ENCODE measurements at regions not wholly inside any gene's neighbourhood (a gene's known extent, or its start where the extent isn't known, plus 50 kb on each side); places are given as distances from the start of the nearest gene placed in this dataset.

GRCh38 chr6:147892476-147892875, 384.0 kb downstream of the SAMD5 start:
- no peak for TF ChIP-seq ZFX (IDR thresholded peaks at IDR 0.05; ENCODE audit: borderline replicate concordance)
- TF ChIP-seq, protein P1, sequence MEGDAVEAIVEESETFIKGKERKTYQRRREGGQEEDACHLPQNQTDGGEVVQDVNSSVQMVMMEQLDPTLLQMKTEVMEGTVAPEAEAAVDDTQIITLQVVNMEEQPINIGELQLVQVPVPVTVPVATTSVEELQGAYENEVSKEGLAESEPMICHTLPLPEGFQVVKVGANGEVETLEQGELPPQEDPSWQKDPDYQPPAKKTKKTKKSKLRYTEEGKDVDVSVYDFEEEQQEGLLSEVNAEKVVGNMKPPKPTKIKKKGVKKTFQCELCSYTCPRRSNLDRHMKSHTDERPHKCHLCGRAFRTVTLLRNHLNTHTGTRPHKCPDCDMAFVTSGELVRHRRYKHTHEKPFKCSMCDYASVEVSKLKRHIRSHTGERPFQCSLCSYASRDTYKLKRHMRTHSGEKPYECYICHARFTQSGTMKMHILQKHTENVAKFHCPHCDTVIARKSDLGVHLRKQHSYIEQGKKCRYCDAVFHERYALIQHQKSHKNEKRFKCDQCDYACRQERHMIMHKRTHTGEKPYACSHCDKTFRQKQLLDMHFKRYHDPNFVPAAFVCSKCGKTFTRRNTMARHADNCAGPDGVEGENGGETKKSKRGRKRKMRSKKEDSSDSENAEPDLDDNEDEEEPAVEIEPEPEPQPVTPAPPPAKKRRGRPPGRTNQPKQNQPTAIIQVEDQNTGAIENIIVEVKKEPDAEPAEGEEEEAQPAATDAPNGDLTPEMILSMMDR (IDR thresholded peaks at IDR 0.05): no peak
- H3K27ac ChIP-seq: no peak overlapping the region

DNA sequence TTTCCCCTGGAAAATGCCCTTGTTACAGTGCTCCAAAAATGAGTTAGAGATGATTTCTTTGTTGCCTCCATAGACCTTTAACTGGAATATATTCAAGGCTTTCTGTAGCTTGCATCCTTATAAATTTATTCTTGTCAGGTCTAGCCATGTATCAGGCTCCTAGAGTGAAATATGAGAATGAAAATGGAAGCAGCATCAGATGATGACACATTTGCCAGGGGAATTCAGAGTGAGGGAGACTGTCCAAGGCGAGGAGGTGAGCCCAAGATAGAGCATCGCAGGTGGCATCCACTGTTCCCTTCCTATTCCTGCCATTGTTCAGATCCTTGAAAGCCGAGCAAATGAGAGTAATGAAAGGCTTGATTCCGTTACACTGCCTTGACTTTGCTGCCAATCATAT, 386.8 kb downstream of the SAMD5 start:
- TF ChIP-seq ZFX (IDR thresholded peaks at IDR 0.05; ENCODE audit: borderline replicate concordance): no peak
- TF ChIP-seq, protein P1 (IDR thresholded peaks at IDR 0.05): no peak
- no peak overlapping the region for H3K27ac ChIP-seq

- H3K27ac ChIP-seq: no peak overlapping the region
- no peak for TF ChIP-seq ZFX (IDR thresholded peaks at IDR 0.05; ENCODE audit: borderline replicate concordance)
- TF ChIP-seq, protein P1 (IDR thresholded peaks at IDR 0.05): no peak
Measured at GRCh38 chr6:147900247-147900830, 391.8 kb downstream of the SAMD5 start.

DNA sequence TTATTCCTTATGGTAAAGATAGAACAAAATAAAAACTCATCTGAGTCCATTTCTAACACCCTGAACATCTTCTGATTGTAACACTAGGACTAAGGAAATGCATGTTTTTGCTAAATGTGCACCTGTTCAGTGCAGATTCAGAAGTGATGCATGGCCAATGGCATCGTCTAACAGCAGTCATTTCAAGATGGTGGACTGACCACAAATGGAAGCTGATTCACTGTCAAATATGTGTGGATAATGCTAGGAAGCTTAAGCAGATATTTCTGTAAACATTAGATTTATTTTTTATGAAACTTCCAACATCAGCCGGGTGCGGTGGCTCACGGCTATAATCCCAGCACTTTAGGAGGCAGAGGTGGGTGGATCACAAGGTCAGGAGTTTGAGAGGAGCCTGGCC, 394.8 kb downstream of the SAMD5 start:
- no peak for TF ChIP-seq ZFX (IDR thresholded peaks at IDR 0.05; ENCODE audit: borderline replicate concordance)
- TF ChIP-seq, protein P1 (IDR thresholded peaks at IDR 0.05): no peak
- H3K27ac ChIP-seq: no peak overlapping the region

DNA sequence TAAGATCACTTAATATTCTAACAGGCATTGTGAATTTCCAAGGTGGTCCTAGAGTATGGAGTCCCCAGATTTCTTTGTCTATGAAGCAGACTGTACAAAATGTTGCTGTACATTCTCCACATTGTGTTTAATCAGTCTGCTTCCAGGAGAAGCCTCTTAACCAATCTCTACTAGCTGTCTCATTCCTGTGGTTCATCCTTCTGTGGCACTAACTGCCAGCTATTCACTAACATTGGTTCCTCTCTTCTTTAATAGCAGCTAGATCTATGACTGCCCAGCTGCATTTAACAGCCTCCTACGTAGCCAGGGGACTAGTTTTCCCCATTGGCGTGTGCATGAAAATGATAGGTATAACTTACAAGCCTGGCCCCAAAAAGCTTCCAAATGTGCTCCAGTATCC, 395.4 kb downstream of the SAMD5 start:
- H3K27ac ChIP-seq: no peak overlapping the region
- TF ChIP-seq, protein P1 (IDR thresholded peaks at IDR 0.05): no peak
- no peak for TF ChIP-seq ZFX (IDR thresholded peaks at IDR 0.05; ENCODE audit: borderline replicate concordance)

- no peak for TF ChIP-seq ZFX (IDR thresholded peaks at IDR 0.05; ENCODE audit: borderline replicate concordance)
- TF ChIP-seq, protein P1 (IDR thresholded peaks at IDR 0.05): no peak
- H3K27ac ChIP-seq: no peak overlapping the region
Measured at GRCh38 chr6:147904416-147904815, 395.9 kb downstream of the SAMD5 start.

GRCh38 chr6:147905711-147906110, 397.2 kb downstream of the SAMD5 start:
- no peak for TF ChIP-seq ZFX (IDR thresholded peaks at IDR 0.05; ENCODE audit: borderline replicate concordance)
- TF ChIP-seq, protein P1 (IDR thresholded peaks at IDR 0.05): no peak
- H3K27ac ChIP-seq: no peak overlapping the region
